ENCODE measurements at regions not wholly inside any gene's neighbourhood (a gene's known extent, or its start where the extent isn't known, plus 50 kb on each side); places are given as distances from the start of the nearest gene placed in this dataset.

DNA sequence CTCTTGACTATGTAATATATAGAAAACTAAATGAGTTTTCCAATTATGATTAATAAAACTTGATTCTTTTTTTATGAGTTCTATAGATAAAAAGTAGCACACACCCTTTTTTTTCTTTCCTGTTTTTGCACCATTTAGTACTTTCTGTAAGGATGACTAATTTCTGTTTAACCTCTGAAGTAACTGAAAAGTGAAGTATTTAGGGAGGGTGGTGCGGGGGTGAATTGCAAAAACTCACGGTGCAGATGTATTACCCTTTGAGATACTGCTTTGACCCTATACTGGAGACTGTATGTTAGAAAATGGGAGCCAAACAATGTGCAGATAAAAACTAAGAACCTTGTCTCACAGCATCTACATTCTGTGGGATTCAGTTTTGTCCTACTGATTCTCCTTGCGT is 471.6 kb downstream of the DTHD1 start:
- TF ChIP-seq, protein P1, sequence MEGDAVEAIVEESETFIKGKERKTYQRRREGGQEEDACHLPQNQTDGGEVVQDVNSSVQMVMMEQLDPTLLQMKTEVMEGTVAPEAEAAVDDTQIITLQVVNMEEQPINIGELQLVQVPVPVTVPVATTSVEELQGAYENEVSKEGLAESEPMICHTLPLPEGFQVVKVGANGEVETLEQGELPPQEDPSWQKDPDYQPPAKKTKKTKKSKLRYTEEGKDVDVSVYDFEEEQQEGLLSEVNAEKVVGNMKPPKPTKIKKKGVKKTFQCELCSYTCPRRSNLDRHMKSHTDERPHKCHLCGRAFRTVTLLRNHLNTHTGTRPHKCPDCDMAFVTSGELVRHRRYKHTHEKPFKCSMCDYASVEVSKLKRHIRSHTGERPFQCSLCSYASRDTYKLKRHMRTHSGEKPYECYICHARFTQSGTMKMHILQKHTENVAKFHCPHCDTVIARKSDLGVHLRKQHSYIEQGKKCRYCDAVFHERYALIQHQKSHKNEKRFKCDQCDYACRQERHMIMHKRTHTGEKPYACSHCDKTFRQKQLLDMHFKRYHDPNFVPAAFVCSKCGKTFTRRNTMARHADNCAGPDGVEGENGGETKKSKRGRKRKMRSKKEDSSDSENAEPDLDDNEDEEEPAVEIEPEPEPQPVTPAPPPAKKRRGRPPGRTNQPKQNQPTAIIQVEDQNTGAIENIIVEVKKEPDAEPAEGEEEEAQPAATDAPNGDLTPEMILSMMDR (IDR thresholded peaks at IDR 0.05; ENCODE audit: low read depth, low read length), result no peak
- no peak for TF ChIP-seq EZH2phosphoT487 (IDR thresholded peaks at IDR 0.05; ENCODE audit: low read depth)
